Hepatic stellate cell (primary cell): ENCODE measurements at regions not wholly inside any gene's neighbourhood (a gene's known extent, or its start where the extent isn't known, plus 50 kb on each side); places are given as distances from the start of the nearest gene placed in this dataset.
"Not testable (repeated sequence)": the region's sequence is repeated elsewhere in the genome, so short reads cannot be mapped to it uniquely, and the experiment has no call there.

Experiments
- DNase-seq: peaks from one replicate; pipeline ENCODE4 v3.0.0; 2011; ENCODE audit warnings: low spot score

- DNase-seq = no peak
Measured at GRCh38 chr7:108813251-108814014, 243.8 kb downstream of the DNAJB9 start.

- no peak for DNase-seq
Measured at GRCh38 chr7:108815815-108816214, 246.1 kb downstream of the DNAJB9 start.

GRCh38 chr7:108818742-108819141, 249.1 kb downstream of the DNAJB9 start:
- DNase-seq = no peak

DNA sequence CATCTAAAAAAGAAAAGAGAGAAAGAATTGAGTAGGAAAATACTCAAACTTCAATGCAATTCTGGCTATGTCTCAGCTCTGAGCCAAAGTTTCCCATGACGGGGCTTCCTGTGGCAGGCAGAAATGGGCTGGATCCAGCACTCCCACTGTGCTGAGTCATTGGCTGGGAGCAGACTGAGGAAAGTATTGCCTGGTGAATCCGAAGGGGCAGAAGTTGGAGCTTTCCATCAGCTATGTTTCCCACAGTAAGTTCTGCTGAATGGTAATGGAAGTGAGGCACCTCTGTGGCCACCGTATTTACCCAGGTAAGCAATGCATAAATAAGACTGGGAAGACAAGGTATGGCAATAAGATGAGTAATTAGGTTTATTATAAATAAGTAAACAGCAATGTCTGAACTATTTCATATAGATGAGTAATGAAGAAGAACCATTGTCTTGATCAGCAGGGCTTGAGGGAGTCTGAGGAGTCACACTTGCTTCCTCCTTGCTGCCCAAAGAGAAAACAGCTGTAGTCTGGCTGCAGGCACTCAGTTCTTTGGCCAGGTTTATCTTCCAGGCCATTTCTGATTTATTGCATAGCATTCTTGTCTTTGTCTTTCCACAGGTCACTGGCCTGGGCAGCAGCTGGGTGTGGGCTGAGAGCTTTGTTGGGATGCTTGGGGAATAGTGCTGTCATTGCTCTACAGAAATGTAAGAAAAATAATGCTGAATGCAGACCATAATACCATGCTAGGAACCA, 255.3 kb downstream of the DNAJB9 start:
- no peak for DNase-seq

GRCh38 chr7:108825581-108825909, 255.9 kb downstream of the DNAJB9 start:
- DNase-seq = no peak

- no peak for DNase-seq
Measured at GRCh38 chr7:108836256-108836655, 266.6 kb downstream of the DNAJB9 start.

DNA sequence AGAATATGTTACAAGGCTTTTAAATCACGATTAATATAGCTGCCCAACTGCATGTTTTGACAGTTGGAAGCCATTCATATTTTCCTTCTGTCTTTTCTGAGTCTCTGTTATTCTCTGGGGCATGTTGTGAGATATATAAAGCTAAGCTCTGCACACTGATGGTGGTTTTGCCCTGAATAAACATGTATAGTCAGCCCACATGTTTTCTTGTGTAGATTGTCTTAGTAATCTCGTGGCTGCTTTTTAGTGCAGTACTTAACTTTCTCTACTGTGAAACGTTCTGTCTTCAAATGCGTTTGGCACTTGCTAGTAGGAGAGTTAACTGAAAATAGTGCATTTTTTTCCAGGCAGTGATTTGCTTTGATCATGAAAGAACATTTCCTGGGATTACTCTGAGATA, 268.5 kb downstream of the DNAJB9 start:
- no peak for DNase-seq

GRCh38 chr7:108839076-108839475, 269.4 kb downstream of the DNAJB9 start:
- no peak for DNase-seq

- no peak for DNase-seq
Measured at GRCh38 chr7:108845951-108846350, 276.3 kb downstream of the DNAJB9 start.

DNA sequence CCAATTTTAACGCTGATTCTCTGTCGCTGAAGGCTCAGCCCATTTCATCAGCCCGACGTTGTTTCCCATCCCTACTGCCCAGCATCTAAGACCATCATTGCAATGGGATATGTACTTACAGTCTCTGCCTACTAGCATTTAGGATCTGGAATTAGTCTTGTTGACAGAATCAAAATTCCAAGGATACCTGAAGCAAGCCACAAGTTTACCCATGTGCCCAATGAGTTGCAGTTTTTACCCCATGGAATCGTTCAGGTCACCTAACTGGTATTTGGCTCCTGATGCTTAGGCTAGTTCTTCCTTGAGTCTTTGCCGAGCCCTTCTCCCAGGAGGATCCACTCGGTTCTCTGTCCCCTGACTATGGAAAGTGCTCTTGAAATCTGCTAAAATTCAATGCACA, 276.8 kb downstream of the DNAJB9 start:
- no peak for DNase-seq

GRCh38 chr7:108848486-108848885, 278.8 kb downstream of the DNAJB9 start:
- DNase-seq = no peak

GRCh38 chr7:108860615-108861014, 290.9 kb downstream of the DNAJB9 start:
- no peak for DNase-seq

DNA sequence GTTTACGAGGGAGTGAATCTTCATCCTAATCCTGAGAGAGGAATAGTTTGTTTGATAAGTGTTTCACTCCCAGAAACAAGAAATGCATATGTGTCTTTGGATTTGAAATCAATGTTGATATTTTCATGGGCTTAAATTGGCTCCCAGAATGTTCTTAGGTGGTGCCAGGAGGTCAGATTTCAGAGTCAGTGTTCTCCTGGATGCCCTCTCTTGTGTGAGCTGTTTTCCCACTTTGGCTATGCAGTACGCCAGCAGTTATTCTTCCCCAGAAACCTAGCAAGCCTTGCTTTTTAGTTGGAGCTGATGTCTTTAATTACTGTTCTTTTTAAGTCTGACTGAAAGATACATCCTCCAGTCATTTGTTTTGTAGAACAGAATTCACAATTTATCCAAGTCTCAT, 291.4 kb downstream of the DNAJB9 start:
- DNase-seq = no peak

DNA sequence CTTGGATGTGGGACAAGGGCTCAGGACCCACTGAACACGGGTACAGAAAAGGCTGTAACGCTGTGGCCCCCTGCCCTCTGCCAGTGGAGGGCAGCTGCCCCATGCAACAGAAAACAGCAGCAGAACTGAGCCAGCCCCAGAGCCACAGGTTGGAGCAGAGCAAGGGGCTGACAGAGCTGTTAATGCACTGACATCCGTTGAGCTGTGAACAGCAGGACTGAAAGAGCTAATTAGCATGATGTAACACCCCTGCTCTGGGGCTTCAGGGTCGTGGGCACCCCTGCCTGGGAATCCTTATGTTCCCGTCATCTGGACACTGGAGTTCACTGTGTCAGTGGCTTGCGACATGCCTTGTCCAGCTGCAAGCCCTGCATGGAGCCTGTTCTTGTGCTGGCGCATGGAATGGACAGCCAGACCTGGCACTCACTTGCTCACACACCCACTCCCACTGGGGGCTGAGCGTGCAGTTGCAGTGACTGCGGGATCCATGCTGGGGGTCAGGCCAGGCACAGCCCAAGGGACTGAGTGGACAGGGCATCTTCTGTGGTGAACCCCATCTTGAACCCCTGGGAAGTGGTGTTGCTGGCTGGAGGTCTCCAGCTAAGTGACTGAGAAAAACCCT, 293.7 kb downstream of the DNAJB9 start:
- no peak for DNase-seq

DNA sequence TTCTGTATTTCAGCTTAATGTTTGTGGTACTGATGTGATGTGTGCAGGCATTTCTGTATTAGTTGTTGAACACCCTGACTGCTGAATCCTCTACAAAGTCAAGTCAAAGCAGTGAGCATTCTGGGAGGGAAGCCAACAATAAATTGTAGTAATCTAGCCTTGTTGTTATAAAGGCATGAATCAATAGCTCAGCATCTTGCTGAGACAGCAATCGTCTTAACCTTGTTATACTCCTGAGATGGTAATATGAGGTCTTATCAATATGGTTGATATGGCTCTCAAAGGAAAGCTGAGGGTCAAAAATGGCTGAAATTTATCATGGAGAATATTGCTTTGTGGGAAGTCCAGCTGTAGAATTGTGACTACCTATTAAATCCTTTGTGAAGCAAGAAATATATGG, 299.4 kb downstream of the DNAJB9 start:
- no peak for DNase-seq

DNA sequence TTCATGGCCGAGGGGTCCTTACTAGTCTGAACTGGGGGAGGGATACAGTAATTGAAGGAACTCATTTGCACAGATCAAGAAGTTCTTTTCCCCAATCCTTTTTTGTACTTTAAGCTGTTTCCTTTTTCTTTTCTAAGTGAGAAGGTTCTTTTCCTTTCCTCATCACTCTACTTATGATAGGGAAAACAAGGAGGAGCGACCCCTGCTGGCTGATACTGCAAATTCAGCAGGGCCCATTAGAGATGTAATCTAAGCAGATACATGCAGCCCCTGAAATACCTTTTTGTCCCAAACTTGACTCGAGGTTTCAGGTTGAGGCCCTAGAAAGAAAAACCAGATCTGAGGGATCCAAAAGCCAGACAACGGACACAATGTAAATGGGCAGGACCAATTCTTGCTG, 305.5 kb downstream of the DNAJB9 start:
- no peak for DNase-seq

DNA sequence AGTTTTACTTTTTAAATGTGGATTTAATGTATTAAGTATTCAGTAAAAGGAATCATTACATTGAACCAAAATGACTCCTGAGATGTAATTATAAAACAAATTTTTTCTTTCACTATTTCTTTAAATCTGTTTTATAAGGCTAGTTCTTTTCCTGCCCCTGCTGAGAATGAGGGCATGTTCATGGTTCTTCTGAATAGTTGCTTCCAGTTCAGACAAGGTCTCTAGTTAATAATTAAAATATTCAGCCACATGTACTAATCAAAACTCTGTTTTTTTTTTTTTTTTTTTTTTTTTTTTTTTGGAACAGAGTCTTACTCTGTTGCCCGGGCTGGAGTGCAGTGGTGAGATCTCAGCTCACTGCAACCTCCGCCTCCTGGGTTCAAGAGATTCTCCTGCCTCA, 321.2 kb downstream of the DNAJB9 start:
- DNase-seq = no peak

GRCh38 chr7:108908456-108908855, 338.8 kb downstream of the DNAJB9 start:
- DNase-seq = no peak

GRCh38 chr7:108911016-108911415, 341.3 kb downstream of the DNAJB9 start:
- no peak for DNase-seq

DNA sequence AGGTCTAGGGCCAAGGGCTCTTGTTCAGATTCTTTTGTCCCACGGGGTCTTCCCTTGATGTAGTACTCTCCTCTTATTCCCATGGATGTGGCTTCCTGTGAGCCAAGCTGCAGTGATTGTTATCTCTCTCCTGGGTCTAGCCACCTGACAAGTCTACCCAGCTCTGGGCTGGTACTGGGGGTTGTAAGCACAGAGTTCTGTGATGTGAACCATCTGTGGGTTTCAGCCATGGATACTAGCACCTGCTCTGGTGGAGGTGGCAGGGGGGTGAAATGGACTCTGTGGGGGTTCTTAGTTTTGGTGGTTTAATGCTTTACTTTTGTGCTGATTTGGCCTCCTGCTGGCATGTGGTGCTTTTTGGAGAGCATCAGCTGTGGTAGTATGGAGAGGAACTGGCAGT, 350.8 kb downstream of the DNAJB9 start:
- no peak for DNase-seq

- not testable (repeated sequence) for DNase-seq
Measured at GRCh38 chr7:108943048-108943447, 373.4 kb downstream of the DNAJB9 start.

DNA sequence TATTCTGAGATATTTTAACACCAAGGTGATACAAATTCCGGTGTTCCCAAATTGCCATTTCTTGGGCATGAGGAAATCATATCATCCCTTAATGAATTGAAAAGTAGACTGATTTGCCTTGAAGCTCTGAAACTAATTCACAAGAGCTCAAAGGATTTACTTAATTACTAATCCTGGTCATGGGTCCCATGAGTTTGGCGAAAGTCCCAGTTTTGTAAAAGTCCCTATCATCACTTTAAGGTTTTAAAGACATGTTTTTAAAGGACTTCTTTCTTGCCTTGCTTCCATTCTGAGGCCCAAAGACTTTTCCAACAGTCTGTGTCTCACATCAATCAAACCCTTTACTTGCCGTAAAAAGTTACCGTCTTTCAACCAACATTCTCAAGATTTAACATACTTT, 377.9 kb downstream of the DNAJB9 start:
- DNase-seq = no peak

DNA sequence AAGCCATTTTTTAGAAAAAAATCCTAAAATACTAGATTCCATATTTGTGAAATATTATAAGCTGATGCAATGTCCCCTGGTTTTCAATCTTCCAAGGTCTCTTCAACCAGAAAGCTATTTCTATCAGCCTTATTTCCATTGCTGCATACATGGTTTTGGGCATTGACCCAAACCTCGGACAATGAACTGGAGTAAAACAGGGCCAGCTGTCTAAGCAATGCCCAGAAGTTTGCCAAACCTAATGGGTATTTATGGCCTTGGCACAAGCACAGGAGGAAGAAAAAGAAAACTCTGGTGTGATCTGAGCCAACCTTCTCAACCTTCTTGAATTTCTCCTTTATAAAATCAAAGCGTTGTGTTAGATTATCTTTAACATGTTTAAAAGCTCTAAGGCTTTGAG, 402.3 kb downstream of the DNAJB9 start:
- no peak for DNase-seq
